Activated CD8-positive, alpha-beta T cell treated with anti-CD3 and anti-CD28 coated beads for 36 hours (primary cell): ENCODE measurements at regions not wholly inside any gene's neighbourhood (a gene's known extent, or its start where the extent isn't known, plus 50 kb on each side); places are given as distances from the start of the nearest gene placed in this dataset.

Experiments used
- ATAC-seq: fragments of 200-7000 bp; cut with Tn5 transposase; one replicate; pipeline ENCODE4 v1.10.0; 2021; ENCODE audit warnings: mild to moderate bottlenecking, moderate library complexity
- CTCF ChIA-PET: fragments of 350-600 bp; sonication (Branson Sonifier 250); formaldehyde crosslinking; loops from one replicate; lab custom pipeline; 2021; ENCODE audit warnings: antibody characterized with exemption; lab: Charles Lee
- POLR2A ChIA-PET: fragments of 350-600 bp; sonication (Branson Sonifier 250); formaldehyde crosslinking; loops from one replicate; lab custom pipeline; 2021; ENCODE audit warnings: antibody characterized with exemption; lab: Charles Lee
- DNase-seq: peaks from one replicate; pipeline ENCODE4 v3.0.0-alpha.2; 2020
- H3K27ac Mint-ChIP-seq: one replicate; pipeline ENCODE4 v1.8.0; 2021; ENCODE audit warnings: mild to moderate bottlenecking, mixed read lengths
- H3K27me3 Mint-ChIP-seq: one replicate; pipeline ENCODE4 v1.8.0; 2021; ENCODE audit warnings: mixed read lengths
- H3K36me3 Mint-ChIP-seq: one replicate; pipeline ENCODE4 v1.8.0; 2021; ENCODE audit warnings: low read depth, mixed read lengths
- H3K4me1 Mint-ChIP-seq: one replicate; pipeline ENCODE4 v1.8.0; 2021; ENCODE audit warnings: low read depth, mixed read lengths
- H3K4me3 Mint-ChIP-seq: one replicate; pipeline ENCODE4 v1.8.0; 2021; ENCODE audit warnings: mild to moderate bottlenecking, moderate library complexity, mixed read lengths
- H3K9me3 Mint-ChIP-seq: one replicate; pipeline ENCODE4 v1.8.0; 2021; ENCODE audit warnings: mixed read lengths
- intact Hi-C: fragments of 100-400 bp; cut with micrococcal nuclease; formaldehyde crosslinking; loops from one replicate; pipeline ENCODE4 v1.10.0; 2022
- TF ChIP-seq, protein P1 (sequence below): fragments of 200-600 bp; IDR thresholded peaks from one replicate; pipeline ENCODE4 v1.8.0; 2022; ENCODE audit warnings: antibody characterized with exemption, mild to moderate bottlenecking

DNA sequence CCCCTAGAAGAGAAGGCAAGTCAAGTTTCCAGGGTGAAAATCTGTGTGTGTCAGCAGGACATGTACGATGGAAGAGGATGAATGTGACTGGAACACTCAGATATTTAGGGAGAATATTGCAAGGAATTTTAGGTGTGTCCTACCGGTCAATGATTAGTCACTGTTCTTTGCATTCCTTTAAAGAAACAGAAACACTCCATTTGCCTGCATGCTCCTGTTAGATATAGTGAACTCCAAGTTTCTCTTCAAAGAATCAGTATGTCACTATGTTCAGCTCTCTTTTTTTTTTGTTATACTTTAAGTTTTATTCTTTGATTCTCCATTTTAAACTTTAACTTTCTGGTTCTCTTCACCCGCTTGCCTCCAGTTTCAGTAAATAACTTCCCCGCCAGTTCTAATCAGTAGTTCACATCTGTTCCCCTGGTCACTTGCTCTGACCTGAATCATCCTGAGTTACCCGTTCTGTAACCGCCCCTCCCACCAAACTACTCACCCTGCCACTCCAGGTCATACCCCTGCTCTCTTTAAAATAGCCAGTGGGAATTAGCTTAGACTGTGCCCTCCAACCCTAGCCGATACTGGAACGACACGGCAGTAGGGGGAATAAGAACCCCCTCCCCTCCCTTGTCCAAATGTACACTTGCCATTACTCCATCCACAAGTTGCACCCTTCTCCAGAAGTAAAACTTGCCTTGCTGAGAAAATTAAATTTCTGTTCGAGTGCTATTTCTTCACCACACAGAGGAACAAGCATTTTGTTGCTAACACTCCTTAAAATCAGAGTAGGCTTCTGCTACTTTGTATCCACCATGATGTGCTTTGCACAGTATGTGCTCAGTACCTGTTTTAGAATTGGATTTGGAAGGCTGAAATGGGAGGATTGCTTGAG lies 268.4 kb downstream of the METTL4 start:
- DNase-seq (no peak), ATAC-seq (no peak)
- intact Hi-C loops: no loop called here
- Mint-ChIP-seq H3K36me3 (no peaks in the 10 kb centered on the region), H3K4me1 (no peaks in the 10 kb centered on the region), H3K4me3 (no peak overlapping the region), H3K27ac (no peak overlapping the region), H3K27me3 (peaks cover 5% of the 10 kb centered on the region), H3K9me3 (no peaks in the 10 kb centered on the region)
- TF ChIP-seq, protein P1, sequence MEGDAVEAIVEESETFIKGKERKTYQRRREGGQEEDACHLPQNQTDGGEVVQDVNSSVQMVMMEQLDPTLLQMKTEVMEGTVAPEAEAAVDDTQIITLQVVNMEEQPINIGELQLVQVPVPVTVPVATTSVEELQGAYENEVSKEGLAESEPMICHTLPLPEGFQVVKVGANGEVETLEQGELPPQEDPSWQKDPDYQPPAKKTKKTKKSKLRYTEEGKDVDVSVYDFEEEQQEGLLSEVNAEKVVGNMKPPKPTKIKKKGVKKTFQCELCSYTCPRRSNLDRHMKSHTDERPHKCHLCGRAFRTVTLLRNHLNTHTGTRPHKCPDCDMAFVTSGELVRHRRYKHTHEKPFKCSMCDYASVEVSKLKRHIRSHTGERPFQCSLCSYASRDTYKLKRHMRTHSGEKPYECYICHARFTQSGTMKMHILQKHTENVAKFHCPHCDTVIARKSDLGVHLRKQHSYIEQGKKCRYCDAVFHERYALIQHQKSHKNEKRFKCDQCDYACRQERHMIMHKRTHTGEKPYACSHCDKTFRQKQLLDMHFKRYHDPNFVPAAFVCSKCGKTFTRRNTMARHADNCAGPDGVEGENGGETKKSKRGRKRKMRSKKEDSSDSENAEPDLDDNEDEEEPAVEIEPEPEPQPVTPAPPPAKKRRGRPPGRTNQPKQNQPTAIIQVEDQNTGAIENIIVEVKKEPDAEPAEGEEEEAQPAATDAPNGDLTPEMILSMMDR: no peak
- CTCF ChIA-PET: no interaction called here
- POLR2A ChIA-PET: no interaction called here

DNA sequence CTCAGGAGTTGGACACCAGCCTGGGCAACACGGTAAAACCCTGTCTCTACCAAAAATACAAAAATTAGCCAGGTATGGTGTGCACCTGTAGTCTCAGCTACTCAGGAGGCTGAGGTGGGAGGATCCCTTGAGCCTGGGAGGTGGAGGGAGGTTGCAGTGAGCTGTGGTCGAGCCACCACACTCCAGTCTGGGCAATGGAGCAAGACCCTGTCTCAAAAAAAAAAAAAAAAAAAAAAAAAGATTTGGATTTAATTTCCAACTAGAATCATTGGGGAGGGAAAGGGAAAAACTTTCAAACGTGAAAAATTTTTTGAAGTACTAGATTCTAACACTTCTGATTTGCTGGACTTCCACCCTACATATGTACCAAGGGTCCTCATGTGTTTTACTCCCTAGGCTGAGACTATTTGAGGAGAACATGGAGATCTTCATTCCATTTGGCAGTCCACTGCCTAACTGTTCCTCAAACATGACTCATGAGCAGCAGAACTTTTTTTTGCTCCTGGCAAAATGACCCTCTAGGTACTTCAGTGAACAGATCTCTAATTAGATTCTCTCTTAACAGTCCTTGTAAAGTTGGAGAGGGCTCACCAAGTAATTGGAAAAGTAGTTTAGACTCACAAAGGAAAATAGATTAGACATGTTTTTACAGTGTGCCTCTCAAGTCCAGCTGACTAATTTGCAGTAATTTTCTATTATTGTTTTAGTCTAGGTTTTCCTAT lies 267.6 kb downstream of the METTL4 start:
- POLR2A ChIA-PET: no interaction called here
- Mint-ChIP-seq H3K27ac (no peak overlapping the region), H3K27me3 (peaks cover 5% of the 10 kb centered on the region), H3K4me3 (no peak overlapping the region), H3K9me3 (no peaks in the 10 kb centered on the region), H3K36me3 (no peaks in the 10 kb centered on the region), H3K4me1 (no peaks in the 10 kb centered on the region)
- ATAC-seq: no peak
- CTCF ChIA-PET: no interaction called here
- TF ChIP-seq, protein P1: no peak
- intact Hi-C loops: no loop called here
- no peak for DNase-seq

DNA sequence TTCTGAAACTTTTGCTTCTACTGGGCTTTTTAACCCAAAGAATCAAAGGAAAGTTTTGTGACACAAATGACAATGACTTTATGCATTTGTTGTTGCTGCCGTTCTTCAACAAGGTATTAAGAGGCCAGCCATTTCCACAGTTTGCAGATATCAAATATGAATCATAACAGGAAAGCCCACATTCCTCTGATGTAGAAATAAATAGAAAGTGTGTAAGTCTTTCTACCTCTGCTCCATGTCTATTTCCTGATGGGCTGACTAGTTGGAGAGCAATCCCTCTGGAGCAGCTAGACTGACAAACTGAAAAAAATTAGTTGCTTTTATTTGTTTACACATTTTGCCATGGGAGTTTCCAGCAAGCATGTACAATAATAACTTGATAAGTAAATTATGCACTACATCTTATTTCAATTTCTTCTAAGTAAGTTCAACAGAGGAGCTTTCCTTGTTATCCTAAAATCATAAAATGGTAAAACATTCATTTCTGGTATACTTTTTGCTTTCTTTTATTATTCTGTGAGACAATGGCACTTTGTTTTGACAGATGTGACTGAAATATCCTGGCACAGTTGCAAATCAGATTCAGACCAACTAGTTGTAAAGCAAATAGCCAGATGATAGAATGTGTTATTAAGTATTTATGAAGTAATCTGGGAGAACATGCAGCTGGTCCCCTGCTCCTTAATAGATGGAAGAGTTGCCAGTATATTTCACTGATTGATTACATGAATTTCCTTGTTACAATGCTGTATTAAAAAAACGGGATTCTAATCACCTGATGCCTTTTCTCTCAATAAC lies 266.7 kb downstream of the METTL4 start:
- ChIA-PET CTCF (no interaction called here), POLR2A (no interaction called here)
- no peaks in the 10 kb centered on the region for H3K4me1 Mint-ChIP-seq
- no peak for ATAC-seq
- no peak for DNase-seq
- no peak overlapping the region for H3K27ac Mint-ChIP-seq
- H3K9me3 Mint-ChIP-seq: no peaks in the 10 kb centered on the region
- TF ChIP-seq, protein P1: no peak
- intact Hi-C loops: no loop called here
- H3K27me3 Mint-ChIP-seq: peaks cover 2% of the 10 kb centered on the region
- no peaks in the 10 kb centered on the region for H3K36me3 Mint-ChIP-seq
- no peak overlapping the region for H3K4me3 Mint-ChIP-seq

DNA sequence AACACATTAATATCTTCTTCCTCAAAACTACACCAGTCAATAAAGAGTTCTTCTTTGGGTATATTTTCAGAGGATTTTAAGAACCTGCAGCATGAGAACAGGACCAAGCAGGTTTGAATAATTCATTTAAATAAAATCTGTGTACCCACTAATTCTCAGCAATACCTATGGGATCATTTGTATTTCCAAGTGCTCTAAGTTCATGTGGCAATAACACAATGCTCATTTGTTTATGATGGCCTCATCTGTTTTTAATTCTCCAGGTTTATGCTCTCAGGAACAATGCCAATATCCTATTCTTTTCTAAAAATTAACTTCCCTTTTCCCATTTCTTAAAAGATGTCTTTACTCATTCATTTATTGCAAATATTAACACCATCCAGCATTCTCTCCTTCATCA lies 264.7 kb downstream of the METTL4 start:
- H3K27me3 Mint-ChIP-seq: peaks cover 4% of the 10 kb centered on the region
- no peak overlapping the region for H3K4me3 Mint-ChIP-seq
- CTCF ChIA-PET: no interaction called here
- H3K4me1 Mint-ChIP-seq: no peaks in the 10 kb centered on the region
- H3K9me3 Mint-ChIP-seq: no peaks in the 10 kb centered on the region
- ATAC-seq: no peak
- no peak for DNase-seq
- no peak overlapping the region for H3K27ac Mint-ChIP-seq
- POLR2A ChIA-PET: no interaction called here
- H3K36me3 Mint-ChIP-seq: no peaks in the 10 kb centered on the region
- intact Hi-C loops: no loop called here
- TF ChIP-seq, protein P1: no peak
